Progenitor cell of endocrine pancreas (in vitro differentiated cells): ENCODE measurements at regions not wholly inside any gene's neighbourhood (a gene's known extent, or its start where the extent isn't known, plus 50 kb on each side); places are given as distances from the start of the nearest gene placed in this dataset.

Source experiments
- DNase-seq: peaks from one replicate; pipeline ENCODE4 v3.0.0; 2021; ENCODE audit warnings: low spot score; ENCODE audit not compliant: unreplicated experiment
- H3K27ac Mint-ChIP-seq: 2 replicates; pipeline ENCODE4 v1.8.0; 2021; ENCODE audit warnings: mild to moderate bottlenecking, moderate library complexity, mixed read lengths
- H3K27me3 Mint-ChIP-seq: 2 replicates; pipeline ENCODE4 v1.8.0; 2021; ENCODE audit warnings: mixed read lengths
- H3K36me3 Mint-ChIP-seq: 2 replicates; pipeline ENCODE4 v1.8.0; 2022; ENCODE audit warnings: mixed read lengths; ENCODE audit not compliant: insufficient read depth
- H3K4me1 Mint-ChIP-seq: 2 replicates; pipeline ENCODE4 v1.8.0; 2021; ENCODE audit warnings: low read depth, mixed read lengths
- H3K4me3 Mint-ChIP-seq: 2 replicates; pipeline ENCODE4 v1.8.0; 2021; ENCODE audit warnings: low read depth, mild to moderate bottlenecking, moderate library complexity, mixed read lengths
- H3K9me3 Mint-ChIP-seq: 2 replicates; pipeline ENCODE4 v1.8.0; 2021; ENCODE audit warnings: low read depth, mixed read lengths
- TF ChIP-seq, protein P1 (sequence below): fragments of 200-600 bp; sonication (generic); IDR thresholded peaks from one replicate; pipeline ENCODE4 v1.5.0; 2021; ENCODE audit warnings: antibody characterized with exemption, mild to moderate bottlenecking; ENCODE audit not compliant: unreplicated experiment

DNA sequence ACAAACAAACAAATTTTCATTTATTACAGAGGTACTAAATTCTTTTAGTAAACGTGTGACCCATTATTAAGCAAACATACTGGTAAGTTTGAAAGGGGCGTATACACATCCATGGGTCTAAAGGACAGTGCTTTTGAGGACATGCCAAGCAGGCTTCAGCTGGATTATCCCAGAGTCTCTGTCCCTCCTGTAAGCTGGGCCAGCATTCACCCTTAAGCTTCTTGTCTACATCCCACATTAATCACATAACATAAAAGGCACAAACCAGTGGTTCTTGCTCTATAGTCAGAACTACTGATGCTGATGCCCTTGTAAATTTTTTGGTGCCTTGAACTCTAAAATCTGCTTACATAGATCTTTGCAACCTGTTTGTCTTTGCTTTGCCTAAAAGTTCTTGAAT, 150.8 kb upstream of the BNIP2 start:
- H3K4me1 Mint-ChIP-seq = peaks cover 2% of the 10 kb centered on the region
- no peak overlapping the region for H3K27ac Mint-ChIP-seq
- H3K36me3 Mint-ChIP-seq = no peaks in the 10 kb centered on the region
- H3K27me3 Mint-ChIP-seq = peaks cover 5% of the 10 kb centered on the region
- no peaks in the 10 kb centered on the region for H3K9me3 Mint-ChIP-seq
- no peak for DNase-seq
- TF ChIP-seq, protein P1, sequence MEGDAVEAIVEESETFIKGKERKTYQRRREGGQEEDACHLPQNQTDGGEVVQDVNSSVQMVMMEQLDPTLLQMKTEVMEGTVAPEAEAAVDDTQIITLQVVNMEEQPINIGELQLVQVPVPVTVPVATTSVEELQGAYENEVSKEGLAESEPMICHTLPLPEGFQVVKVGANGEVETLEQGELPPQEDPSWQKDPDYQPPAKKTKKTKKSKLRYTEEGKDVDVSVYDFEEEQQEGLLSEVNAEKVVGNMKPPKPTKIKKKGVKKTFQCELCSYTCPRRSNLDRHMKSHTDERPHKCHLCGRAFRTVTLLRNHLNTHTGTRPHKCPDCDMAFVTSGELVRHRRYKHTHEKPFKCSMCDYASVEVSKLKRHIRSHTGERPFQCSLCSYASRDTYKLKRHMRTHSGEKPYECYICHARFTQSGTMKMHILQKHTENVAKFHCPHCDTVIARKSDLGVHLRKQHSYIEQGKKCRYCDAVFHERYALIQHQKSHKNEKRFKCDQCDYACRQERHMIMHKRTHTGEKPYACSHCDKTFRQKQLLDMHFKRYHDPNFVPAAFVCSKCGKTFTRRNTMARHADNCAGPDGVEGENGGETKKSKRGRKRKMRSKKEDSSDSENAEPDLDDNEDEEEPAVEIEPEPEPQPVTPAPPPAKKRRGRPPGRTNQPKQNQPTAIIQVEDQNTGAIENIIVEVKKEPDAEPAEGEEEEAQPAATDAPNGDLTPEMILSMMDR = no peak
- no peak overlapping the region for H3K4me3 Mint-ChIP-seq

DNA sequence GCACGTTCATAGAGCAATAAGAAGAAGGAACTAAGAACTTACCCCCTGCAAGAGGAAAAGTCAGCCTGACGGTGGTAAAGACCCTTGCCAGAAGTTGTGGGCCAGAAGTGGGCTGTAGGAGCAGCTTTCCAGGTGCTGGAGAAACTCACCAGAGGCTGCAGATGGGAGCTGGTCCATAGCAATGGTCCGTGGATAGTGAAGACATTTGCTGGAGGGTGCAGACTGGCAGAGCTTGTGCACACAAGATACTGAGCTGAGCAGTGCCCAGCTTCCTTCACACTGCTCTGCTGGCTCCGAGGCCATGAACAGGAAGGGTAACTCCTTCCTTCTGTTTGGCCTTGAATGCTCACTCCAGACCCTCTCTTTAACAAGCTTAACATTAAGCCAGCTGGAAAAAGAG, 149.8 kb upstream of the BNIP2 start:
- DNase-seq = no peak
- no peak overlapping the region for H3K4me3 Mint-ChIP-seq
- H3K27ac Mint-ChIP-seq = no peak overlapping the region
- no peaks in the 10 kb centered on the region for H3K9me3 Mint-ChIP-seq
- peaks cover 6% of the 10 kb centered on the region for H3K27me3 Mint-ChIP-seq
- H3K36me3 Mint-ChIP-seq = no peaks in the 10 kb centered on the region
- TF ChIP-seq, protein P1 = no peak
- H3K4me1 Mint-ChIP-seq = peaks cover 2% of the 10 kb centered on the region

DNA sequence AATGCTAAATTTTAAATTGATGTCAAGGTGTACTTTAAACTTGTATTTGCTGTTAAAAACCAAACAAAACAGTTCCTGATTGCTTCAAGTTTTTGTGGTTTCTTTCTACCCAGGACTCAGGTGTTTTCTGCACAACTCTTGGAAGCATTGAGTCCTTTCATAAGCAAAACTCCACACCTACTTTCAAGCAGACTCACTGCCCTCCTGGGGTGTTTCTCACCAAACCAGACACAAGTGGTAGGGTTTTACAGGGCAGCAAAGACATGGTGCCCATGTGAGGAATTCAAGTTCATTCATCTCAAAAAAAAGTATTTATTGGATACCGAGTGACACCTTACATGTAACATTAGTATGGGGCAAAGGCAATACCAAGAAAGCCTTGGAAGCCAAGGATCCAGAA, 146.7 kb upstream of the BNIP2 start:
- Mint-ChIP-seq H3K36me3 (no peaks in the 10 kb centered on the region), H3K9me3 (no peaks in the 10 kb centered on the region), H3K4me1 (peaks cover 2% of the 10 kb centered on the region)

DNA sequence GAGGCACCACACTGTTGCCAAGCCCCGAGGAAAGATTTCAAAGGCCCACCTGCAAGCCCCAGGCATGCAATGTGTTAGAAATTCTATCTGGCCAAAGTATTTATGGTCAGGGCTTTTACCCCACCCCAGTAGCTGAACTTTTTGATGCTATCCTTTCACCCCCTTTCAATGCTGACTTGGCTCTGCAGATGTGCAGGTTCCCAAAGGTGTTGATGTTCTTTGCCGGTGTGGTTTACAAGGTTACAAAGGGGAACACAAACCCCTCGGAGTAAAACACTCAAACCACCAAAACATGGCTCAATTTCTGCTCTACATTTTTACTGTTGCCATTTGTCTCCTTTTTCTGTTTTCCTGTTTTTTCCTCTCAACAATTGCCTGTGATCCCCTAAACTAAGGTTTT, 145.4 kb upstream of the BNIP2 start:
- no peak overlapping the region for H3K27ac Mint-ChIP-seq
- no peak overlapping the region for H3K4me3 Mint-ChIP-seq
- H3K9me3 Mint-ChIP-seq = no peaks in the 10 kb centered on the region
- H3K4me1 Mint-ChIP-seq = peaks cover 2% of the 10 kb centered on the region
- TF ChIP-seq, protein P1 = no peak
- H3K36me3 Mint-ChIP-seq = no peaks in the 10 kb centered on the region
- peaks cover 16% of the 10 kb centered on the region for H3K27me3 Mint-ChIP-seq
- no peak for DNase-seq

More for the DNA sequence above, 146.7 kb upstream of the BNIP2 start:
- Mint-ChIP-seq H3K4me3 (no peak overlapping the region), H3K27ac (no peak overlapping the region), H3K27me3 (peaks cover 7% of the 10 kb centered on the region)
- DNase-seq = no peak
- TF ChIP-seq, protein P1 = no peak

DNA sequence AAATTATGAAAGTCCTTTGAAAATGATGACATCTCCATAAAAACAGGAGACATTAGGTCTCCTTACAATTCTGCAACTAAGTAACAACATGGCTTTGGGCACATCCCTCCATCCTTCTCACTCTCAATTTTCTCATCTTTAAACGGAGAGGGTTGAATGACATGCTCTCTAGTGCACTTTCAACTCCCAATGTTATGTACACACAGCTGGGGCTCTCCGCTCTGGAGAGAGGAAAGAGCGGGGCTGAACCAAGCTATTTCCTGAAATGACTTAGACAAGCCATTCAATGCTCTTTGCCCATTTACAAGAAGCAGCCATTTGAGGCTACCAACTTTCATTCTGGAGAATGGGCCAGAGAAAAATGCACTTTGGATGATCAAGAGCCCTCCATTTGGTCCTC, 144.2 kb upstream of the BNIP2 start:
- Mint-ChIP-seq H3K9me3 (no peaks in the 10 kb centered on the region), H3K27ac (no peak overlapping the region), H3K4me1 (no peaks in the 10 kb centered on the region), H3K4me3 (no peak overlapping the region), H3K27me3 (peaks cover 20% of the 10 kb centered on the region), H3K36me3 (no peaks in the 10 kb centered on the region)
- TF ChIP-seq, protein P1 = no peak
- DNase-seq = no peak

DNA sequence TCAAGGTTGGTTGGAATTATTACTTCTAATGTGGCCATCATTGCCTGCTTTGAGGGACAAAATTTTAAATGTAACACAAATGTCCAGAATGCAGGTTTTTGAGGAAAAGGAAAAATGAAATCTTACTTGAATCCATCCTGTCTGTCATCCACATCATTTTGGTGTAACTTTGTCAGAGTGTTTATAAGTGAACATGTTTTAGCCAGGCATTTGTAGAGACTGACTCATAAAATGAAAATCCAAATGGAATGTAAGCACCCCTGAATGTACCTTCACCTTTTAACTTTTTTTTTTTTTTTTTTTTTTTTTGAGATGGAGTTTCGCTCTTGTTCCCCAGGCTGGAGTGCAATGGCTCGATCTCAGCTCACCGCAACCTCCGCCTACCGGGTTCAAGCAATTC, 141.8 kb upstream of the BNIP2 start:
- Mint-ChIP-seq H3K4me1 (no peaks in the 10 kb centered on the region), H3K36me3 (no peaks in the 10 kb centered on the region), H3K9me3 (no peaks in the 10 kb centered on the region), H3K27ac (no peak overlapping the region), H3K4me3 (no peak overlapping the region), H3K27me3 (peaks cover 18% of the 10 kb centered on the region)
- TF ChIP-seq, protein P1 = no peak
- no peak for DNase-seq
